CD4-positive, alpha-beta T cell (primary cell): ENCODE measurements at regions not wholly inside any gene's neighbourhood (a gene's known extent, or its start where the extent isn't known, plus 50 kb on each side); places are given as distances from the start of the nearest gene placed in this dataset.

Experiments used
- ATAC-seq: fragments of 200-7000 bp; cut with Tn5 transposase; one replicate; pipeline ENCODE4 v1.10.0; 2022; ENCODE audit warnings: mild to moderate bottlenecking; ENCODE audit not compliant: poor library complexity
- CTCF ChIA-PET: fragments of 350-600 bp; sonication (Branson Sonifier 250); formaldehyde crosslinking; loops from one replicate; lab custom pipeline; 2021; ENCODE audit warnings: antibody characterized with exemption, inconsistent platforms; lab: Charles Lee
- POLR2A ChIA-PET: fragments of 350-600 bp; sonication (Branson Sonifier 250); formaldehyde crosslinking; loops from one replicate; lab custom pipeline; 2021; ENCODE audit warnings: antibody characterized with exemption, inconsistent platforms; lab: Charles Lee
- DNase-seq, 14 experiments: peaks; one replicate each; pipeline ENCODE4 v3.0.0-alpha.2; 2013 to 2020; ENCODE audit warnings: mixed read lengths in 2 of 14
- H3K27ac ChIP-seq, 2 donors: one replicate each; pipeline versions ENCODE4 v1.5.1 to v1.7.0; 2013; ENCODE audit warnings: low read length in 2 of 2, low read depth in 1 of 2, mild to moderate bottlenecking in 1 of 2
- H3K27me3 ChIP-seq, 2 experiments: 1 replicate in 1 of 2; 2 replicates in 1 of 2; pipeline versions ENCODE4 v1.6.1 to v1.7.0; 2013; ENCODE audit warnings: low read length in 2 of 2, control low read depth in 1 of 2, mild to moderate bottlenecking in 1 of 2, moderate library complexity in 1 of 2; ENCODE audit not compliant: insufficient read depth in 2 of 2, control insufficient read depth in 1 of 2
- H3K36me3 ChIP-seq: one replicate; pipeline ENCODE4 v1.6.1; 2013; ENCODE audit warnings: low read length, control low read depth; ENCODE audit not compliant: insufficient read depth
- H3K4me1 ChIP-seq: one replicate; pipeline ENCODE4 v1.6.1; 2013; ENCODE audit warnings: low read length, control low read depth; ENCODE audit not compliant: insufficient read depth
- H3K4me3 ChIP-seq: one replicate; pipeline ENCODE4 v1.5.1; 2013; ENCODE audit warnings: mild to moderate bottlenecking, low read length, moderate library complexity
- H3K9me3 ChIP-seq, 2 experiments: 1 replicate in 1 of 2; 2 replicates in 1 of 2; pipeline versions ENCODE4 v1.6.1 to v1.7.0; 2013; ENCODE audit warnings: low read length in 2 of 2, mild to moderate bottlenecking in 2 of 2, control low read depth in 1 of 2, moderate library complexity in 1 of 2; ENCODE audit not compliant: control insufficient read depth in 1 of 2, insufficient read depth in 1 of 2
- H3K27ac Mint-ChIP-seq: one replicate; pipeline ENCODE4 v1.8.0; 2020; ENCODE audit warnings: mixed read lengths
- H3K27me3 Mint-ChIP-seq: one replicate; pipeline ENCODE4 v1.8.0; 2021; ENCODE audit warnings: mixed read lengths
- H3K36me3 Mint-ChIP-seq: one replicate; pipeline ENCODE4 v1.8.0; 2021; ENCODE audit warnings: low read depth, mixed read lengths
- H3K4me1 Mint-ChIP-seq: one replicate; pipeline ENCODE4 v1.8.0; 2021; ENCODE audit warnings: low read depth, mixed read lengths
- H3K4me3 Mint-ChIP-seq: one replicate; pipeline ENCODE4 v1.8.0; 2020; ENCODE audit warnings: mild to moderate bottlenecking, mixed read lengths
- H3K9me3 Mint-ChIP-seq: one replicate; pipeline ENCODE4 v1.8.0; 2020; ENCODE audit warnings: mixed read lengths
- intact Hi-C, 2 experiments: fragments of 100-400 bp; cut with DNase I in 1 of 2; cut with micrococcal nuclease in 1 of 2; formaldehyde crosslinking; loops; one replicate each; pipeline versions ENCODE4 v1.15.1 to v1.9.0; 2023 to 2025; cut with DNase I, micrococcal nuclease
- TF ChIP-seq, protein P1 (sequence below): fragments of 200-600 bp; IDR thresholded peaks from one replicate; pipeline ENCODE4 v1.8.0; 2022; ENCODE audit warnings: antibody characterized with exemption, mild to moderate bottlenecking

DNA sequence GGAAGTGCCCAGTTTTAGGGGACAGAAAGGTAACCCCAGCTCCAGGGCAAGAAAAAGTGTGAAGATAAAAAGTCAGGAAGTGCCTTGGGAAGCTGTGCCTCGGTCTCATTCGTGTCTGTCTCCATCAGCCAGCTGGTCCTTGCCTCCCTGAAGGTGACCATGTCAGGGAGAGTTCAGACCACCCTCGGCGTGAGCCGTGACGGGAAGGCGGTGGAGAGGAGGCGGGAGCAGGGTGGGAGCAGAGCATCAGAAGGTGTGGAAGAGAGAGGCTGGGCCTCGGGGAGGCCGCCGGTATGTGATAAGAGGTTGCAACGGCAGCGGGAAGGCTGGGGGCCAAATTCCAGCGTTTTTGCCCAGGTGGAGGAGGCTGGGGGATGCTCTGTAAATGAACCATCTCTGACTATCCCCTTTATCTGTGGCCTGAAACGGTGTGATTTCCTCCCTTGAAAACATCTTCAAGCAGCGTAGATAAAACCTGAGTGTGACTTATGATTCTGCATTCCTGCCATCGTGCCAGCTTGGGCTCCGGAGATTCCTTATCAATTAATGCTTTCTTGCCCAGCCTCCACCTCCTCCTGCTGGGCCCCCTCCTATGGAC lies 251.8 kb downstream of the IRF8 start:
- CTCF ChIA-PET: no interaction called here
- no peak overlapping the region for H3K27ac ChIP-seq
- Mint-ChIP-seq H3K36me3 (no peaks in the 10 kb centered on the region), H3K27ac (no peak overlapping the region), H3K4me3 (no peak overlapping the region), H3K27me3 (peaks cover 34% of the 10 kb centered on the region), H3K9me3 (no peaks in the 10 kb centered on the region), H3K4me1 (no peaks in the 10 kb centered on the region)
- no peaks in the 10 kb centered on the region for H3K4me1 ChIP-seq
- intact Hi-C loops: no loop called here
- POLR2A ChIA-PET: no interaction called here
- H3K9me3 ChIP-seq: no peaks in the 10 kb centered on the region
- no peak overlapping the region for H3K4me3 ChIP-seq
- TF ChIP-seq, protein P1, sequence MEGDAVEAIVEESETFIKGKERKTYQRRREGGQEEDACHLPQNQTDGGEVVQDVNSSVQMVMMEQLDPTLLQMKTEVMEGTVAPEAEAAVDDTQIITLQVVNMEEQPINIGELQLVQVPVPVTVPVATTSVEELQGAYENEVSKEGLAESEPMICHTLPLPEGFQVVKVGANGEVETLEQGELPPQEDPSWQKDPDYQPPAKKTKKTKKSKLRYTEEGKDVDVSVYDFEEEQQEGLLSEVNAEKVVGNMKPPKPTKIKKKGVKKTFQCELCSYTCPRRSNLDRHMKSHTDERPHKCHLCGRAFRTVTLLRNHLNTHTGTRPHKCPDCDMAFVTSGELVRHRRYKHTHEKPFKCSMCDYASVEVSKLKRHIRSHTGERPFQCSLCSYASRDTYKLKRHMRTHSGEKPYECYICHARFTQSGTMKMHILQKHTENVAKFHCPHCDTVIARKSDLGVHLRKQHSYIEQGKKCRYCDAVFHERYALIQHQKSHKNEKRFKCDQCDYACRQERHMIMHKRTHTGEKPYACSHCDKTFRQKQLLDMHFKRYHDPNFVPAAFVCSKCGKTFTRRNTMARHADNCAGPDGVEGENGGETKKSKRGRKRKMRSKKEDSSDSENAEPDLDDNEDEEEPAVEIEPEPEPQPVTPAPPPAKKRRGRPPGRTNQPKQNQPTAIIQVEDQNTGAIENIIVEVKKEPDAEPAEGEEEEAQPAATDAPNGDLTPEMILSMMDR: no peak
- H3K27me3 ChIP-seq: peaks cover 0 to 2% of the 10 kb centered on the region in 2 experiments
- H3K36me3 ChIP-seq: no peaks in the 10 kb centered on the region
- DNase-seq (no peak), ATAC-seq (no peak)

DNA sequence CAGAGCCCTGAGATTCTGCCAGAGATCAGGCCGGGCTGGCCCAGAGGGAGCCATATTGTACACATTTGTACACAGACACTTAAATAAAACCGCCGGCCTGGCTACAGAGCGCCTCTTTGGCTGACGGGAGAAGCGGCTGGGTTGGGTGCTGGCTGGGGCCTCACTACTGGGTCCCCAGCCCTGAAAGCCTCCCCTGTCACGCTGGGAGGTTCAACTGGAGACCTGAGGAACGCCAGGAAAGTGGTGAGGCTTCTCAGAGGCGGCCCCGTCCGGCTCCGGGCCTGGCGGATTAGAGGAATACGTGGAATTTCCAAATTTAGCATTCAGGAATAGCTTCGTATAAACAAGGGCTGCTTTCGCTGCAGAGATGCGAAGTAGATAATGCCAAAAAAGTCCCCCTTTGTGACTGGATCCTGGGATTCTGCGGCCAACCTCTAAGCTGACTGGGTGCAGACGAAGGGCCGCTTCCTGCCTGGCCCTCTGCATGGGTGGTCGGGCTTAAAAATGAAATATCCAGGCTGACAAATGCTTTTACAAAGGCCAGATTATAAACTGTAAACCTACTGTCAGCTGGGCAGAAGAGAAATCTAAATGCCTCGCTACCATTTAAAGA lies 252.4 kb downstream of the IRF8 start:
- TF ChIP-seq, protein P1: no peak
- POLR2A ChIA-PET: no interaction called here
- Mint-ChIP-seq H3K4me1 (no peaks in the 10 kb centered on the region), H3K27ac (no peak overlapping the region), H3K9me3 (no peaks in the 10 kb centered on the region), H3K36me3 (no peaks in the 10 kb centered on the region), H3K27me3 (peaks cover 34% of the 10 kb centered on the region), H3K4me3 (no peak overlapping the region)
- intact Hi-C loops: no loop called here
- no peak overlapping the region for H3K27ac ChIP-seq
- ATAC-seq (no peak), DNase-seq (no peak)
- H3K9me3 ChIP-seq: no peaks in the 10 kb centered on the region
- CTCF ChIA-PET: no interaction called here
- H3K4me1 ChIP-seq: no peaks in the 10 kb centered on the region
- H3K4me3 ChIP-seq: no peak overlapping the region
- H3K27me3 ChIP-seq: peaks cover 0 to 5% of the 10 kb centered on the region in 2 experiments
- H3K36me3 ChIP-seq: no peaks in the 10 kb centered on the region

DNA sequence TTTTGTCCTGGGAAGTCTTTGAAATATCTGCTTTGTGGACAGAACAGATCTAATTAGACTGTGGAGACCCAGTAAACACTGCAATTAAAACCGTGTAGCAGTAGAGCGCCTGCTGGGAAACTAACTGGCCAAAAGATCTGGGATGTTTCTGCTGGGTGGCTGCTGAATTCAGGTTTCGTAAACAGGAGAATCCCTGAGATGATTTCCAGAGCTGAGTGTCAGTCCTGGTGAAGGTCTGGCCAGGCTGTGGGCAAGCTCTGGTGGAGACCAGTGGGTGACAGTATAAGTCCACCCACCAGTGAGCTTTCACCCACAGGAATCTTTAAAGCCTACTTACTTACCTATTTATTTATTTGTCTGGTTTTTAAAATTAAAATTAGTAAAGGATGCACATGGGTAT lies 257.2 kb downstream of the IRF8 start:
- TF ChIP-seq, protein P1: no peak

More for the DNA sequence above, 257.2 kb downstream of the IRF8 start:
- DNase-seq: no peak
- Histone ChIP-seq H3K9me3 (no peaks in the 10 kb centered on the region), H3K4me1 (no peaks in the 10 kb centered on the region), H3K4me3 (no peak overlapping the region), H3K27me3 (peaks cover 4 to 12% of the 10 kb centered on the region in 2 experiments), H3K27ac (no peak overlapping the region), H3K36me3 (no peaks in the 10 kb centered on the region)
- peaks cover 3% of the 10 kb centered on the region for H3K36me3 Mint-ChIP-seq
- no peak overlapping the region for H3K4me3 Mint-ChIP-seq
- no peak for ATAC-seq
- peaks cover 41% of the 10 kb centered on the region for H3K27me3 Mint-ChIP-seq
- CTCF ChIA-PET: interaction anchor here (0.5 kb wide), 1 partner anchor 32 kb away, joined by 4 read pairs; no protein-coding TSS in a partner anchor
- peaks cover 4% of the 10 kb centered on the region for H3K9me3 Mint-ChIP-seq
- POLR2A ChIA-PET: no interaction called here
- H3K27ac Mint-ChIP-seq: no peak overlapping the region
- intact Hi-C loops: no loop called here
- H3K4me1 Mint-ChIP-seq: peaks cover 5% of the 10 kb centered on the region
